NCI-H748 (cell line): ENCODE measurements at regions not wholly inside any gene's neighbourhood (a gene's known extent, or its start where the extent isn't known, plus 50 kb on each side); places are given as distances from the start of the nearest gene placed in this dataset.
A peak's percentile ranks its signal among the peaks of the same experiment; 100 is the strongest.
"Not testable (repeated sequence)": the region's sequence is repeated elsewhere in the genome, so short reads cannot be mapped to it uniquely, and the experiment has no call there.

Source experiments
- DNase-seq: peaks from one replicate; lab custom pipeline; 2025; ENCODE audit not compliant: unreplicated experiment; lab: John Stamatoyannopoulos, UW

- peak; percentile 18 for DNase-seq
These were observed 596.9 kb upstream of the ARPP21 start for GRCh38 chr3:35042210-35042991.

GRCh38 chr3:35043040-35043439 is 596.3 kb upstream of the ARPP21 start:
- no peak for DNase-seq

- DNase-seq: no peak
These were observed 595.1 kb upstream of the ARPP21 start for GRCh38 chr3:35044190-35044589.

DNA sequence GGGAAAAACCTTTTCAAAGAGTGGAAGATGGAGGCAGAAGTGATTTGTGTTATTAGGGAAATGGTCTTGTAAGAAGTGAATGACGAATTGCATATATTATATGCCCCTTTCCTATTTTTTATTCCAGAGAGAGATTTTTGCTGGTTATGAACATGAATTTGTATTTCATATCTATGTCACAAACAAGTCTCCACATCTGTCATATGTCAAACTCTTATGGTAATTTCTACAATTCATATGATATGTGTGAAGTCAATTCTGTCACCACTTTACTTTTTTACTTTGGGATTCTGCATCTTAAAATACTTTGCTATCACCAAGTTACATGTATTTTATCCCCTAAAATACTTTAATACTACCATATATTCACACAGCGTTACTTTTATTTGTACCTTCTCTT is 594.2 kb upstream of the ARPP21 start:
- DNase-seq: no peak

- DNase-seq: no peak
These were observed 574.6 kb upstream of the ARPP21 start for GRCh38 chr3:35064761-35065160.

GRCh38 chr3:35065891-35066290 is 573.4 kb upstream of the ARPP21 start:
- no peak for DNase-seq

- DNase-seq: no peak
These were observed 571.6 kb upstream of the ARPP21 start for GRCh38 chr3:35067750-35068149.

- no peak for DNase-seq
These were observed 569.2 kb upstream of the ARPP21 start for GRCh38 chr3:35070088-35070487.

GRCh38 chr3:35071772-35072171 is 567.6 kb upstream of the ARPP21 start:
- DNase-seq: no peak

- DNase-seq: no peak
These were observed 560.5 kb upstream of the ARPP21 start for GRCh38 chr3:35078780-35079179.

- DNase-seq: no peak
These were observed 559.9 kb upstream of the ARPP21 start for GRCh38 chr3:35079403-35079802.

GRCh38 chr3:35081899-35082298 is 557.4 kb upstream of the ARPP21 start:
- no peak for DNase-seq

DNA sequence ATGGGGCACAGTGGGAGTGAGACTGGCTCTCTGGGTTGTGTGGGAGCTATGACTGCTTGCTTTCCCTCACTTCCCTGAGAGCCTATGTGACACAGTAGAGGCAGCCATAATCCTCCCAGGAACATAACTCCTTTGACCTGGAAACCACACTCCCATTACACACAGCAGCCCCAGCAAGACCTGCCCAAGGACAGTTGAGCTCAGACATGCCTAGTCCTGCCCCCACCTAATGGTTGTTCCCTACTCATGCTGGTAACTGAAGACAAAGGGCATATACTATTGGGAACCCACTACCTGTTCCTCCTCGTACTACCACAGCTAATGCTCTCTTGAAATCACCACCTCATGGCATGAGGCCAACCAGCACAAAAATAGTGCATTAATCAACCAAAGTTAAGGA is 550.4 kb upstream of the ARPP21 start:
- no peak for DNase-seq

DNA sequence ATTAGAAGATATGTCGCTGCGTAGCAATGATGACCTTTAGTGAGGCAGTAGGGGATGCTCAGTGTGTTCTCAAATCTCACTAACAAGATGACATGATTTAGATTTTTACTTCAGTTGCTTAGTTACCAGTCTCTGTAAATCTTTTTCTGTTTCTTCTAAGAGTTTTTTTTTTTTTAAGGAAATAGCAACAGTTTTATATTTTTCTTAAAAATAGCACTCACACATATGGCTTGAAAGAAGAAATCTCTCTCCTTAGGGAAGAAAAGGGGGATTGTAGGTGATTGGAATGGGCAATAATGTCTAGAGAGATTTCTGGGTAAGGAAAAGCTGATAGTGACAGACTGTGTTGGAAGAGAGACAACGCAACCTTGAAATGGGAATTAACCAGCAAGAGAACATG is 524.6 kb upstream of the ARPP21 start:
- no peak for DNase-seq

DNA sequence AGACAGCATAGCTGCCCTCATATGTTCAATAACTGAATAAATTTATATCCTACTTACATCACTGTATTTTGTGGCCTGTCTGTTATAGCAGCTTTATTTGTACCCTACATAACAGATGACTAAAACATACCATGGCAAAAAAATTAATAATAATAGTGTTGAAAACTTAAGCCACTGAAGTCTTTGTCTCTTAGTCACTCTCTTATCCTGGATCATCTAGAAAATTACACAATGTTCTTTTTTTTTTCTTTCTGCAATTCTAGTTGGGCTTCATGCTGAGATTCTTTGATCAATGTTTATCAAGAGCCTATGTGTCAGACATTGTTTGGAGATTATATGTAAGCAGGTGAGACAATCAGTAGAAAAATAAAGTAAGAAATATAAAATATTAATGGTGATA is 519.3 kb upstream of the ARPP21 start:
- no peak for DNase-seq

DNA sequence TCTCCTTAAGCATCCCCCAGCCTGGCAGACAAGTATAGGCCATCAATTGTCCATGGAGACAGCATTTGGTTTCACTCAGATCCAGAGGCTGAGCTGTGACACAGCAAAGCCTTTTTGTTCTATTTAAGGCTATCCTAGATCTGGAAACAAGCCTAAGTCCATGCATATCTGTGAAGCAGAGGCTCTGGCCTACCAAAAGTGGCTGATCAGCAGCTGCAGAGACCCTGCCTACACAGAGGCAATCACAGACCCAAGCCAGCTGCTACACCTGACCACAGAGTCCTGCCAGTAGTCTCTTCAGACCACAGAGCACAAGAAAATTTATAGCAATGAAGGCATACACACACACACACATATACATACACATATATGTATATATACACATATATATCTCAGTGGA is 501.7 kb upstream of the ARPP21 start:
- no peak for DNase-seq

GRCh38 chr3:35141406-35141805 is 497.9 kb upstream of the ARPP21 start:
- no peak for DNase-seq

DNA sequence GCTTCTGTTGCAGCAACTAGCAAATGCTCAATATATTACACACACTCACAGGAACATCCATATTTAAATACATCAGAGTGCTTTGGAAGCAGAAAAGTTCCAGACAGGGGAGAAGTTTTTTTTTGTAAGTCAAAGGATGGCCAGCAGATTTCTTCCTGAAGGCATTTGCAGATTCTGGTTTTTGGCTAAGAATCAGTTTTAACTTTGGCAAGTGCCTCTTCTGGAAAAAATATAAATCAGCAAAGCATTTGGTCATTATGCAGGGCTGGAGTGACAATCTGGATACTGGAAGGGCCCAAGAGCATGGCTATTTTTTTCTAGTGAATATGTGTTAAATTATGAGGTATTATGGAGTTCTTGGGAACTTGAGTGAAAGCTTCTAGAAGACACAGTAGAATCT is 495.3 kb upstream of the ARPP21 start:
- DNase-seq: no peak

DNA sequence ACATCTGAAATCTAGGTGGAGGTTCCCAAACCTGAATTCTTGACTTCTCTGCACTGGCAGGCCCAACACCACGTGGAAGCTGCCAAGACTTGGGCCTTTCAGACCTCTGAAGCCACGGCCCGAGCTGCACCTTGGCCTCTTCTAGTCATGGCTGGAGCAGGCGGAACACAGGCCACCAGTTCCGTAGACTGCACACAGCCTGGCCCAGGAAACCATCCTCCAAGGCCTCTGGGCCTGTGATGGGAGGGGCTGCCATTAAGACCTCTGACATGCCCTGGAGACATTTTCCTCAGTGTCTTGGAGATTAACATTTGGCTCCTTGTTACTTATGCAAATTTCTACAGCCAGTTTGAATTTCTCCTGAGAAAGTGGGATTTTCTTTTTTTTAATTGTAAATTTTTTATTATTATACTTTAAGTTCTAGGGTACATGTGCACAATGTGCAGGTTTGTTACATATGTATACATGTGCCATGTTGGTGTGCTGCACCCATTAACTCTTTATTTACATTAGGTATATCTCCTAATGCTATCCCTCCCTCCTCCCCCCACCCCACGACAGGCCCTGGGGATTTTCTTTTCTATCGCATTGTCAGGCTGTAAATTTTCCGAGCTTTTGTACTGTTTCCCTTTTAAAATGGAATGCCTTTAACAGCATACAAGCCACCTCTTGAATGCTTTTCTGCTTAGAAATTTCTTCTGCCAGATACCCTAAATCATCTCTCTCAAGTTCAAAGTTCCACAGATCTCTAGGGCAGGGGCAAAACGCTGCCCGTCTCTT is 492.9 kb upstream of the ARPP21 start:
- DNase-seq: not testable (repeated sequence)

DNA sequence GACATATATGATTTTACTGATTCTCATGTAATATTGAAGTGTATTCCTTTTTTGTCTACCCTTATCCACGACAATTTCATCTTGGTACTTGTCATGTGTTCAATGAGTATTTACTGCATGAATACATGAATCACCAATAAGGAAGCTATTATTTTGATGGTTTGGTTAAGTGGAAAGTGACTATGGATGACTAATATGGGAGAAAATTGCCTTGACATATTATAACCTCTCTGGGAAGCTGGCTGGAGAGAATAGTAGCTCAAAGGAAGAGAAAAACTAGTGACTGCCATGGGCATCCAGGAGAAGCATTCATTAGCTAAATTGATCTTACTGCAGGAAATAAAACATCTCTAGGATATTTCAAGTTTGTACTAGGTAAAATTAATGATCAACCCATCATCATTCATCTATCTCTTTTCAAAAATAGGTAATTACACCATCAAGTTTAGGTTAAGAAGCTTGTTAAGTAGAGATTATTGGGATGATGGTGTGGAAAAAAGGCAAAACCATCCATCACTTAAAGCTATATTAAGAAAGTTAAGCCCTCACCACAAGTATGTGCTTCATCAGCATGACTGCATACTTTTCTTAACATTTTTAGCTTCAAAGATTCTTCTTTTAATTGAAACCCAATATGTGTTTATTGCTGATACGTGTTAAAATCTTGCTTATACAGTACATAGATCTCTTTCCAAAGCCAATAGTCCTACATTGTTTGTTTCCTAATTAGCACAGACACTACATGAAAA is 455.2 kb upstream of the ARPP21 start:
- no peak for DNase-seq

DNA sequence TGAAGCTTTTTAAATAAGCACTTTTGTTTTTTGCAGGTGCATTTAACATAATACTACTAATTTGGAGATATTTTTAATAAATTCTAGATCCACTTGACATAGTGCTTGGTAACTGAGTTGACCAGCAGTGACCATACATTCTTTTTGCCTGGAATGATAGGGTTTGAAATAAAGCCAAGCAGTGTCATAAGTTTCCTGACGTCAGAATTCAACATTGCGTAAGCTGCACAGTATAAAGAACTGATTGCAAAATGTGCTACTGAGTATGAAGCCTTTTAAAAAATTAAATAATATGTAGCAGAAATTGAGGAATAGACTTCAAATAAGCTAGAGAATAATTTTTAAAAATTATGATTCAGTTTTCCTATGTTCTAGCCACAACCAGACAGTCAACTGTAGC is 454.6 kb upstream of the ARPP21 start:
- no peak for DNase-seq

DNA sequence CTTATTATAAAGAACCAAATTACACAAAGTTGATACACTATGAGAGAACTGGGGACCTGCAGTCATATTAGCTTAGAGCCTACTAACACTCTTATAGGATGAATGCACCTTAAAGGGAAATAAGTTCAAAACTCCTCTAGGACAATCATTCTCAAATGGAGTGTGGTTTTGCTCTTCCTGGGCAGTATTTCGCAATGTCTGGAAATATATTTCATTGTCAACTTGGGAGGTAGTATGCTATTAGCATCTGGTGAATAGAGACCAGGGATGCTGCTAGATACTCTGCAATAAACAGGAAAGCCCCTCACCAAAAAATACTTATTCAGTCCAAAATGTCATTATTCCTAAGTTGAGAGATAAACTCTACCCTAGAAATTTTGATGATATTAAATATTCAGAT is 451.4 kb upstream of the ARPP21 start:
- DNase-seq: no peak
